ENCODE measurements at regions not wholly inside any gene's neighbourhood (a gene's known extent, or its start where the extent isn't known, plus 50 kb on each side); places are given as distances from the start of the nearest gene placed in this dataset.

GRCh38 chr6:225121-225721, 67.1 kb upstream of the DUSP22 start:
- no peak overlapping the region for H3K4me3 ChIP-seq
- TF ChIP-seq CTCF (IDR thresholded peaks at IDR 0.05), result no peak
- ATAC-seq (peak; percentile 53), DNase-seq (no peak)
- no peaks in the 10 kb centered on the region for H3K9me3 ChIP-seq
- intact Hi-C loops (cut with DNase I, micrococcal nuclease), result no loop called here
- H3K36me3 ChIP-seq (ENCODE audit: low read depth), result no peaks in the 10 kb centered on the region
- H3K4me1 ChIP-seq (ENCODE audit: low read depth), result no peaks in the 10 kb centered on the region

GRCh38 chr6:225907-226306, 66.4 kb upstream of the DUSP22 start:
- intact Hi-C loops (cut with DNase I, micrococcal nuclease), result no loop called here
- Histone ChIP-seq H3K9me3 (no peaks in the 10 kb centered on the region), H3K4me3 (no peak overlapping the region), H3K4me1 (ENCODE audit: low read depth) (no peaks in the 10 kb centered on the region), H3K36me3 (ENCODE audit: low read depth) (no peaks in the 10 kb centered on the region)
- TF ChIP-seq CTCF (IDR thresholded peaks at IDR 0.05), result no peak
- no peak for ATAC-seq
- DNase-seq, result no peak

GRCh38 chr6:226516-227073, 65.7 kb upstream of the DUSP22 start:
- no peak for DNase-seq
- Histone ChIP-seq H3K4me1 (ENCODE audit: low read depth) (no peaks in the 10 kb centered on the region), H3K4me3 (no peak overlapping the region), H3K36me3 (ENCODE audit: low read depth) (no peaks in the 10 kb centered on the region), H3K9me3 (no peaks in the 10 kb centered on the region)
- intact Hi-C loops (cut with DNase I, micrococcal nuclease), result no loop called here
- no peak for TF ChIP-seq CTCF (IDR thresholded peaks at IDR 0.05)
- ATAC-seq, result no peak

- no peak for TF ChIP-seq CTCF (IDR thresholded peaks at IDR 0.05)
- H3K36me3 ChIP-seq (ENCODE audit: low read depth), result no peaks in the 10 kb centered on the region
- ATAC-seq, result peak; percentile 42
- no peaks in the 10 kb centered on the region for H3K9me3 ChIP-seq
- no peak for DNase-seq
- intact Hi-C loops (cut with DNase I, micrococcal nuclease), result no loop called here
- H3K4me3 ChIP-seq, result no peak overlapping the region
- H3K4me1 ChIP-seq (ENCODE audit: low read depth), result no peaks in the 10 kb centered on the region
These were observed 65.1 kb upstream of the DUSP22 start for GRCh38 chr6:227074-227782.

GRCh38 chr6:227812-228338, 64.4 kb upstream of the DUSP22 start:
- intact Hi-C loops (cut with DNase I, micrococcal nuclease), result no loop called here
- H3K9me3 ChIP-seq, result no peaks in the 10 kb centered on the region
- no peak for TF ChIP-seq CTCF (IDR thresholded peaks at IDR 0.05)
- no peaks in the 10 kb centered on the region for H3K4me1 ChIP-seq (ENCODE audit: low read depth)
- ATAC-seq (no peak), DNase-seq (no peak)
- no peaks in the 10 kb centered on the region for H3K36me3 ChIP-seq (ENCODE audit: low read depth)
- no peak overlapping the region for H3K4me3 ChIP-seq
